HL-60 (cell line): ENCODE measurements at regions not wholly inside any gene's neighbourhood (a gene's known extent, or its start where the extent isn't known, plus 50 kb on each side); places are given as distances from the start of the nearest gene placed in this dataset.
A peak's percentile ranks its signal among the peaks of the same experiment; 100 is the strongest.
"Not testable (repeated sequence)": the region's sequence is repeated elsewhere in the genome, so short reads cannot be mapped to it uniquely, and the experiment has no call there.

Experiments used
- DNase-seq, 2 experiments: peaks; one replicate each; pipeline ENCODE4 v3.0.0-alpha.2; 2010 to 2020; ENCODE audit warnings: low read depth in 1 of 2, low spot score in 1 of 2
- H3K27ac ChIP-seq: fragments of 250-450 bp; sonication (Bioruptor Pico); replicated peaks from 2 replicates; pipeline ENCODE4 v1.5.1; 2020; ENCODE audit warnings: mild to moderate bottlenecking, moderate library complexity
- H3K27me3 ChIP-seq: fragments of 250-450 bp; sonication (Bioruptor Pico); 2 replicates; pipeline ENCODE4 v1.5.1; 2021; ENCODE audit warnings: mild to moderate bottlenecking, moderate library complexity; ENCODE audit not compliant: insufficient read depth, poor library complexity, severe bottlenecking
- H3K4me3 ChIP-seq: replicated peaks from 2 replicates; pipeline ENCODE4 v1.5.1; 2011; ENCODE audit warnings: mild to moderate bottlenecking, control low read depth, low read length; ENCODE audit not compliant: insufficient read depth
- CTCF ChIP-seq: IDR thresholded peaks from one replicate; pipeline ENCODE4 v1.5.1; 2011; ENCODE audit warnings: low read length, control low read depth, inconsistent platforms; ENCODE audit not compliant: insufficient read depth
- GABPA ChIP-seq: IDR thresholded peaks from 2 replicates; pipeline ENCODE4 v1.6.1; 2012; ENCODE audit warnings: low read depth
- POLR2AphosphoS5 ChIP-seq: IDR thresholded peaks from 2 replicates; pipeline ENCODE4 v1.6.1; 2012; ENCODE audit warnings: low read depth
- REST ChIP-seq: IDR thresholded peaks from 2 replicates; pipeline ENCODE4 v1.6.1; 2012; ENCODE audit warnings: low read depth; ENCODE audit not compliant: insufficient replicate concordance
- SPI1 ChIP-seq: IDR thresholded peaks from 2 replicates; pipeline ENCODE4 v1.6.1; 2012; ENCODE audit warnings: low read depth, mild to moderate bottlenecking, borderline replicate concordance

GRCh38 chr3:72270072-72270681 is 485.2 kb upstream of the PROK2 start:
- peak; percentile 78 to 92 for DNase-seq
- Histone ChIP-seq H3K27ac (no peak overlapping the region), H3K4me3 (no peak overlapping the region), H3K27me3 (no peaks in the 10 kb centered on the region)
- no peak for TF ChIP-seq SPI1
- TF ChIP-seq REST: no peak
- no peak for TF ChIP-seq GABPA
- TF ChIP-seq CTCF: no peak
- peak; percentile 60; the same call in 1 of the 2 replicates for TF ChIP-seq POLR2AphosphoS5

GRCh38 chr3:72269475-72269874 is 484.5 kb upstream of the PROK2 start:
- no peak overlapping the region for H3K4me3 ChIP-seq
- no peak overlapping the region for H3K27ac ChIP-seq
- H3K27me3 ChIP-seq: no peaks in the 10 kb centered on the region
- no peak for DNase-seq
- TF ChIP-seq CTCF: no peak
- TF ChIP-seq GABPA: no peak
- no peak for TF ChIP-seq REST
- no peak for TF ChIP-seq SPI1

DNA sequence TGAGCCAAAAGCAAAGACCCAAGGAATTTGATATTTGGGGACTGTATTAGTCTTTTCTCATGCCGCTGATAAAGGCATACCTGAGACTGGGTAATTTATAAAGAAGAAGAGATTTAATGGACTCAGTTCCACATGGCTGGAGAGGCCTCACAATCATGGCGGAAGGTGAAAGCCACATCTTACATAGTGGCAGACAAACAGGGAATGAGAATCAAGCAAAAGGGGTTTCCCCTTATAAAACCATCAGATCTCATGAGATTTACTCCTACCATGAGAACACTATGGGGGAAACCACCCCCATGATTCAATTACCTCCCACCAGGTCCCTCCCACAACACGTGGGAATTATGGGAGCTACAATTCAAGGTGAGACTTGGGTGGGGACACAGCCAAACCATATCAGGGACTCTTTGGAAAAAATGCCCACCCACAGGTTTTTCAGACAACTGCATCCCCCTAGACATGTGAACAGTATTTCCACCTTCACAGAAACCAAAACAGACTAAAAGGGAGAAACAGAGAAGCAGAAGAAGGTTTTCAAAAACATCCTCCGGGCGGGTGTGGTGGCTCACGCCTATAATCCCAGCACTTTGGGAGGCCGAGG is 482.1 kb upstream of the PROK2 start:
- H3K27ac ChIP-seq, DNase-seq, H3K27me3 ChIP-seq, H3K4me3 ChIP-seq: not testable (repeated sequence)

DNA sequence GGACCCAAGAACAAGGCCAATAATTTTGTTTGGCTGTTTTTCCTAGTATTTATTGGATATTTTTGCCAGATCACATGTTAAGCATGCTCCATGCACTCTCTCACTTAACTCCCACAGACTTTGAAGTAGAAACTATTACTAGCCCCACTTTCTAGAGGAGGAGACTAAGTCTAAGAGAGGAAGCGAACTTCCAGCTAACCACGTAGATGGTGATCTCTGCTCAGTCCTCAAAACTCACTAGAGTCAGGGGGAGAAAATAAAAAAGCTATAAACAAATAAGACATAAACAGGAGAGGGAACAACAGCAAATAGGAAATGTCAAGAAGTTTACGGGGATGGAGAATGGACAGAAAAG is 481.0 kb upstream of the PROK2 start:
- H3K27ac ChIP-seq: no peak overlapping the region
- no peaks in the 10 kb centered on the region for H3K27me3 ChIP-seq
- TF ChIP-seq CTCF (no peak), POLR2AphosphoS5 (no peak), GABPA (no peak), SPI1 (no peak), REST (no peak)
- H3K4me3 ChIP-seq: no peak overlapping the region
- no peak for DNase-seq
